ENCODE measurements at regions not wholly inside any gene's neighbourhood (a gene's known extent, or its start where the extent isn't known, plus 50 kb on each side); places are given as distances from the start of the nearest gene placed in this dataset.

- DNase-seq = no peak
Measured at GRCh38 chr5:109945723-109946480, 256.2 kb downstream of the MAN2A1 start.

GRCh38 chr5:109946610-109947009 lies 256.9 kb downstream of the MAN2A1 start:
- no peak for DNase-seq

GRCh38 chr5:109947667-109948066 lies 257.9 kb downstream of the MAN2A1 start:
- DNase-seq = no peak

GRCh38 chr5:109950634-109951033 lies 260.9 kb downstream of the MAN2A1 start:
- DNase-seq = no peak

GRCh38 chr5:109951348-109951747 lies 261.6 kb downstream of the MAN2A1 start:
- no peak for DNase-seq

GRCh38 chr5:109951758-109952157 lies 262.0 kb downstream of the MAN2A1 start:
- no peak for DNase-seq

- DNase-seq = no peak
Measured at GRCh38 chr5:109953761-109954160, 264.0 kb downstream of the MAN2A1 start.

- DNase-seq = no peak
Measured at GRCh38 chr5:109956884-109957283, 267.2 kb downstream of the MAN2A1 start.

GRCh38 chr5:109958082-109958481 lies 268.4 kb downstream of the MAN2A1 start:
- DNase-seq = no peak

GRCh38 chr5:109959652-109960051 lies 269.9 kb downstream of the MAN2A1 start:
- no peak for DNase-seq

GRCh38 chr5:109961751-109962150 lies 272.0 kb downstream of the MAN2A1 start:
- no peak for DNase-seq

- DNase-seq = no peak
Measured at GRCh38 chr5:109962882-109963603, 273.3 kb downstream of the MAN2A1 start.

- DNase-seq = no peak
Measured at GRCh38 chr5:109964136-109964535, 274.4 kb downstream of the MAN2A1 start.

GRCh38 chr5:109965634-109966033 lies 275.9 kb downstream of the MAN2A1 start:
- no peak for DNase-seq

- no peak for DNase-seq
Measured at GRCh38 chr5:109971968-109972367, 282.2 kb downstream of the MAN2A1 start.

- no peak for DNase-seq
Measured at GRCh38 chr5:109981979-109982378, 292.3 kb downstream of the MAN2A1 start.

GRCh38 chr5:109982966-109983534 lies 293.3 kb downstream of the MAN2A1 start:
- DNase-seq = no peak

GRCh38 chr5:109986726-109987125 lies 297.0 kb downstream of the MAN2A1 start:
- no peak for DNase-seq

- DNase-seq = no peak
Measured at GRCh38 chr5:109987355-109987754, 297.6 kb downstream of the MAN2A1 start.

- no peak for DNase-seq
Measured at GRCh38 chr5:109987970-109988369, 298.2 kb downstream of the MAN2A1 start.

- DNase-seq = no peak
Measured at GRCh38 chr5:109989161-109989560, 299.4 kb downstream of the MAN2A1 start.

- no peak for DNase-seq
Measured at GRCh38 chr5:109989994-109990722, 300.4 kb downstream of the MAN2A1 start.

- DNase-seq = no peak
Measured at GRCh38 chr5:109990723-109991359, 301.1 kb downstream of the MAN2A1 start.

All from DMS79 (cell line).